PC-9 (cell line): ENCODE measurements at regions not wholly inside any gene's neighbourhood (a gene's known extent, or its start where the extent isn't known, plus 50 kb on each side); places are given as distances from the start of the nearest gene placed in this dataset.

Experiments used
- CTCF ChIP-seq: fragments of 200-600 bp; sonication (generic); conservative IDR thresholded peaks from 2 replicates; pipeline ENCODE4 v1.6.1; 2017; ENCODE audit warnings: mixed run types, antibody characterized with exemption, mild to moderate bottlenecking, moderate library complexity
- EZH2 ChIP-seq: fragments of 200-600 bp; sonication (generic); IDR thresholded peaks from 2 replicates; pipeline ENCODE4 v1.8.0; 2017; ENCODE audit warnings: antibody characterized with exemption, low read depth

DNA sequence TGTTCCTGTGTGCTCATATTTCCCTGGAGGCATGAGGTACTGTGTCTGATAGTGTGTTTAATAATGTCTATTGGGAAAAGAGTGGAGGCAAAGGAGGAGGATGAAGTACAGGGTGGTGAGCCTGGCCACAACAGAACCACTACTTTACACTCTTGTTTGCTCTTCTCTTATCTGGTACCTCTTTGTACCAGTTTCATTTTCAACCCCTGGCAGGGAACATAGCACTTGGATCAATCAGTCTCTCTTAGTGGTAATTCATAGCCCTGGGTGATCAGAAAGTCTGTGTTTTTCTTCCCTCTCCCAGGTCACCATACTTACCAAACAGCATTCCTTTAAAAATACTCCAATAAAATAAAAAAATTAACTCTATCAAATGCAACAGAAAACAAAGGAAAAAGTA, 105.4 kb downstream of the DMRT2 start:
- TF ChIP-seq CTCF (no peak), EZH2 (no peak)
